ENCODE measurements at regions not wholly inside any gene's neighbourhood (a gene's known extent, or its start where the extent isn't known, plus 50 kb on each side); places are given as distances from the start of the nearest gene placed in this dataset.

GRCh38 chr3:68033867-68034266 is 379.5 kb upstream of the SUCLG2 start:
- intact Hi-C loops (cut with micrococcal nuclease): no loop called here
- no peaks in the 10 kb centered on the region for H3K4me1 ChIP-seq (ENCODE audit: control insufficient read depth, extremely low read depth, insufficient read depth, low read length)
- no peak for FAIRE-seq
- no peaks in the 10 kb centered on the region for H3K79me2 ChIP-seq (ENCODE audit: control insufficient read depth, insufficient read depth, low read length)
- POLR2A ChIA-PET: no interaction called here
- no peak for TF ChIP-seq EZH2 (IDR thresholded peaks at IDR 0.05; ENCODE audit: borderline replicate concordance, low read depth, low read length, severe bottlenecking)
- no peaks in the 10 kb centered on the region for H3K36me3 ChIP-seq (ENCODE audit: control insufficient read depth in 2 of 2, extremely low read depth in 1 of 2, insufficient read depth in 2 of 2, low read length in 2 of 2)
- H3K9me3 ChIP-seq (replicated peaks; ENCODE audit: control insufficient read depth, insufficient read depth, low read length): peaks cover 3% of the 10 kb centered on the region
- no peaks in the 10 kb centered on the region for H4K20me1 ChIP-seq (replicated peaks; ENCODE audit: control insufficient read depth, extremely low read depth, insufficient read depth, low read length)
- BruUV-seq (replicated peaks): no TSS peak
- no peak overlapping the region for H3K9ac ChIP-seq (replicated peaks; ENCODE audit: extremely low read depth, insufficient read depth, low read length)
- H3K27me3 ChIP-seq (ENCODE audit: control insufficient read depth in 2 of 2, insufficient read depth in 2 of 2, low read length in 2 of 2): no peaks in the 10 kb centered on the region
- CTCF ChIA-PET: no interaction called here
- no peaks in the 10 kb centered on the region for H3K9me1 ChIP-seq (replicated peaks; ENCODE audit: control insufficient read depth, extremely low read depth, insufficient read depth, low read length)
- H3K4me2 ChIP-seq (ENCODE audit: insufficient read depth, low read length): no peak overlapping the region
- no peak overlapping the region for H3K4me3 ChIP-seq (replicated peaks in 1 of 3; ENCODE audit: insufficient read depth in 1 of 3, low read depth in 1 of 3, low read length in 3 of 3)
- H2AFZ ChIP-seq (ENCODE audit: low read depth, low read length): no peak overlapping the region
- no peak for DNase-seq (ENCODE audit: low read depth, low spot score)
- dilution Hi-C loops (cut with MboI; ENCODE audit: extremely low pct_ligation_motif_present, low sequenced_read_pairs): no loop called here
- no peak overlapping the region for H3K27ac ChIP-seq (ENCODE audit: insufficient read depth, low read depth, low read length)

GRCh38 chr3:68032209-68032608 is 377.8 kb upstream of the SUCLG2 start:
- DNase-seq (ENCODE audit: low read depth, low spot score) (no peak), FAIRE-seq (no peak)
- BruUV-seq (replicated peaks): no TSS peak
- Histone ChIP-seq H3K9me3 (replicated peaks; ENCODE audit: control insufficient read depth, insufficient read depth, low read length) (peaks cover 4% of the 10 kb centered on the region), H3K9ac (replicated peaks; ENCODE audit: extremely low read depth, insufficient read depth, low read length) (no peak overlapping the region), H2AFZ (ENCODE audit: low read depth, low read length) (no peak overlapping the region), H3K9me1 (replicated peaks; ENCODE audit: control insufficient read depth, extremely low read depth, insufficient read depth, low read length) (no peaks in the 10 kb centered on the region), H3K36me3 (ENCODE audit: control insufficient read depth in 2 of 2, extremely low read depth in 1 of 2, insufficient read depth in 2 of 2, low read length in 2 of 2) (no peaks in the 10 kb centered on the region), H3K27me3 (ENCODE audit: control insufficient read depth in 2 of 2, insufficient read depth in 2 of 2, low read length in 2 of 2) (no peaks in the 10 kb centered on the region), H3K4me2 (ENCODE audit: insufficient read depth, low read length) (no peak overlapping the region), H3K79me2 (ENCODE audit: control insufficient read depth, insufficient read depth, low read length) (no peaks in the 10 kb centered on the region), H3K4me3 (replicated peaks in 1 of 3; ENCODE audit: insufficient read depth in 1 of 3, low read depth in 1 of 3, low read length in 3 of 3) (no peak overlapping the region), H3K4me1 (ENCODE audit: control insufficient read depth, extremely low read depth, insufficient read depth, low read length) (no peaks in the 10 kb centered on the region), H4K20me1 (replicated peaks; ENCODE audit: control insufficient read depth, extremely low read depth, insufficient read depth, low read length) (no peaks in the 10 kb centered on the region), H3K27ac (ENCODE audit: insufficient read depth, low read depth, low read length) (no peak overlapping the region)
- POLR2A ChIA-PET: no interaction called here
- CTCF ChIA-PET: no interaction called here
- dilution Hi-C loops (cut with MboI; ENCODE audit: extremely low pct_ligation_motif_present, low sequenced_read_pairs) (no loop called here), intact Hi-C loops (cut with micrococcal nuclease) (no loop called here)
- TF ChIP-seq MAX (IDR thresholded peaks at IDR 0.05; ENCODE audit: insufficient read depth, insufficient read length) (no peak), EZH2 (IDR thresholded peaks at IDR 0.05; ENCODE audit: borderline replicate concordance, low read depth, low read length, severe bottlenecking) (no peak), JUN (IDR thresholded peaks at IDR 0.05; ENCODE audit: borderline replicate concordance, insufficient read depth, insufficient read length, low read depth) (no peak), POLR2AphosphoS5 (IDR thresholded peaks at IDR 0.05; ENCODE audit: insufficient read depth, low read depth, low read length) (no peak), FOS (IDR thresholded peaks at IDR 0.05; ENCODE audit: borderline replicate concordance, insufficient read depth, low read length) (no peak), POLR2A (IDR thresholded peaks at IDR 0.05; ENCODE audit: low read depth, low read length) (no peak), GATA2 (IDR thresholded peaks at IDR 0.05; ENCODE audit: insufficient read depth, insufficient read length, low read depth, low read length) (no peak), MYC (IDR thresholded peaks at IDR 0.05; ENCODE audit: low read depth, low read length) (no peak), CTCF (IDR thresholded peaks at IDR 0.05; ENCODE audit: extremely low read depth in 1 of 2, insufficient read depth in 1 of 2, low read depth in 1 of 2, low read length in 2 of 2) (no peak)

Measured in endothelial cell of umbilical vein (primary cell).